ENCODE measurements at regions not wholly inside any gene's neighbourhood (a gene's known extent, or its start where the extent isn't known, plus 50 kb on each side); places are given as distances from the start of the nearest gene placed in this dataset.
"Not testable (repeated sequence)": the region's sequence is repeated elsewhere in the genome, so short reads cannot be mapped to it uniquely, and the experiment has no call there.

- no peak for DNase-seq
These were observed 91.3 kb downstream of the ZNF467 start for GRCh38 chr7:149682038-149682437.

- no peak for DNase-seq
These were observed 92.1 kb downstream of the ZNF467 start for GRCh38 chr7:149681274-149681673.

GRCh38 chr7:149680331-149681025 is 92.9 kb downstream of the ZNF467 start:
- DNase-seq, result no peak

GRCh38 chr7:149674728-149675385 is 98.5 kb downstream of the ZNF467 start:
- not testable (repeated sequence) for DNase-seq

- no peak for DNase-seq
These were observed 100.4 kb downstream of the ZNF467 start for GRCh38 chr7:149673006-149673405.

GRCh38 chr7:149670288-149670687 is 103.1 kb downstream of the ZNF467 start:
- DNase-seq, result no peak

GRCh38 chr7:149669121-149669818 is 104.1 kb downstream of the ZNF467 start:
- no peak for DNase-seq

GRCh38 chr7:149666360-149666945 is 106.9 kb downstream of the ZNF467 start:
- no peak for DNase-seq

GRCh38 chr7:149665618-149666017 is 107.8 kb downstream of the ZNF467 start:
- DNase-seq, result not testable (repeated sequence)

- no peak for DNase-seq
These were observed 108.7 kb downstream of the ZNF467 start for GRCh38 chr7:149664666-149665065.

- no peak for DNase-seq
These were observed 109.2 kb downstream of the ZNF467 start for GRCh38 chr7:149664176-149664575.

GRCh38 chr7:149662591-149663095 is 110.7 kb downstream of the ZNF467 start:
- peak; percentile 3 for DNase-seq

- DNase-seq, result no peak
These were observed 117.6 kb downstream of the ZNF467 start for GRCh38 chr7:149655784-149656183.

- DNase-seq, result no peak
These were observed 118.8 kb downstream of the ZNF467 start for GRCh38 chr7:149654588-149654987.

GRCh38 chr7:149650190-149650589 is 123.2 kb downstream of the ZNF467 start:
- not testable (repeated sequence) for DNase-seq

GRCh38 chr7:149644754-149645153 is 128.6 kb downstream of the ZNF467 start:
- DNase-seq, result no peak

- DNase-seq, result no peak
These were observed 130.8 kb downstream of the ZNF467 start for GRCh38 chr7:149642589-149642988.

GRCh38 chr7:149638566-149639320 is 134.6 kb downstream of the ZNF467 start:
- no peak for DNase-seq

- DNase-seq, result no peak
These were observed 135.3 kb downstream of the ZNF467 start for GRCh38 chr7:149637911-149638565.

- no peak for DNase-seq
These were observed 137.6 kb downstream of the ZNF467 start for GRCh38 chr7:149635561-149636329.
